ENCODE measurements at regions not wholly inside any gene's neighbourhood (a gene's known extent, or its start where the extent isn't known, plus 50 kb on each side); places are given as distances from the start of the nearest gene placed in this dataset.

DNA sequence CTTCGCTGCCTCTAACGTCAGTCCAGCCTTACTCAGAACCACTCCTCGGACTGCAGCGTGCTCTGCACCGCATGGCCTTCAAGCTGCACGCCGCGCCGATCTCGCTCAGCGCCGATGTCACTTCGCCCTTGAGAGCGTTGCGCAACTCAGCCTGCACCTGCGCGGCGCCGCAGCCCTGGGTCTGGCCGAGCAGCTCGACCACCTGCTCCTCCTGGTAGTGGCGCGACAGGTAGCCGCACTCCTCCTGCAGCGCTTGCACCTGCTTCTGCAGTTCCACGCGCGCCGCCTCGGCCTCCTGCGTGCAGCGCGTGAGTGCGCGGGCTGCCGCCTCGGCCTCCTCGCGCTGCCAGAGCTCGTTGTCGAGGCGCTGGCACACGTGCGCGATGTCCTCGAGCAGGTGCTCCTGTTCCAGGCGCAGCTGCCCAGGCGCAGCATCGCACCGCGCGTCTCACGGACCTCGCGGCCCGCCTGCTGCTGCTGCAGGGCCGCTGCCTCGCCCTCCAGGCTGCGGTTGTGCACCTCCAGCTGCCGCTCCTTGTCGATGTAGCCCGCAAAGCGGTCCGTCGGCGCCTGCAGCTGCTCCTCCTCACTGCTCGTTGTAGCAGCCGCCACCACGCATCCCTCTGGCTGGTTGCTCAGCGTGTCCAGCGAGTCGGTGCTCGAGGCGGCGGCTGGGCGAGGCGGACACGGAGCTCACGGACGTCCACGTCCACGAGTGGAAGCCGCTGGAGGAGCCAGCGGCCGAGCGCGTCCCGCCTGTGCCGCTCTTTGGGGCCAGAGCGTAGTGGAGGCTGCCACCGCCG, 380.6 kb upstream of the CHD6 start:
- DNase-seq = no peak
- Histone ChIP-seq H3K4me3 (ENCODE audit: low read length) (no peak overlapping the region), H3K27ac (ENCODE audit: low read length) (no peak overlapping the region), H3K4me2 (ENCODE audit: low read depth, low read length) (no peak overlapping the region), H3K36me3 (replicated peaks; ENCODE audit: insufficient read depth, low read length) (no peaks in the 10 kb centered on the region), H2AFZ (ENCODE audit: low read length) (no peak overlapping the region), H4K20me1 (ENCODE audit: insufficient read depth, low read length) (no peaks in the 10 kb centered on the region), H3F3A (ENCODE audit: insufficient read depth, low read length) (no peaks in the 10 kb centered on the region), H3K9me2 (replicated peaks; ENCODE audit: insufficient read depth, low read length) (no peaks in the 10 kb centered on the region), H3K9me3 (replicated peaks; ENCODE audit: insufficient read depth, low read length) (no peaks in the 10 kb centered on the region), H3K9ac (ENCODE audit: low read length) (no peak overlapping the region), H3K27me3 (replicated peaks; ENCODE audit: insufficient read depth, low read length) (no peaks in the 10 kb centered on the region), H3K4me1 (ENCODE audit: low read length) (no peaks in the 10 kb centered on the region), H3K79me2 (ENCODE audit: low read length) (no peaks in the 10 kb centered on the region)
- no peak for TF ChIP-seq EZH2 (optimal IDR thresholded peaks at IDR 0.05; ENCODE audit: low read depth, low read length)
- TF ChIP-seq, protein P1, sequence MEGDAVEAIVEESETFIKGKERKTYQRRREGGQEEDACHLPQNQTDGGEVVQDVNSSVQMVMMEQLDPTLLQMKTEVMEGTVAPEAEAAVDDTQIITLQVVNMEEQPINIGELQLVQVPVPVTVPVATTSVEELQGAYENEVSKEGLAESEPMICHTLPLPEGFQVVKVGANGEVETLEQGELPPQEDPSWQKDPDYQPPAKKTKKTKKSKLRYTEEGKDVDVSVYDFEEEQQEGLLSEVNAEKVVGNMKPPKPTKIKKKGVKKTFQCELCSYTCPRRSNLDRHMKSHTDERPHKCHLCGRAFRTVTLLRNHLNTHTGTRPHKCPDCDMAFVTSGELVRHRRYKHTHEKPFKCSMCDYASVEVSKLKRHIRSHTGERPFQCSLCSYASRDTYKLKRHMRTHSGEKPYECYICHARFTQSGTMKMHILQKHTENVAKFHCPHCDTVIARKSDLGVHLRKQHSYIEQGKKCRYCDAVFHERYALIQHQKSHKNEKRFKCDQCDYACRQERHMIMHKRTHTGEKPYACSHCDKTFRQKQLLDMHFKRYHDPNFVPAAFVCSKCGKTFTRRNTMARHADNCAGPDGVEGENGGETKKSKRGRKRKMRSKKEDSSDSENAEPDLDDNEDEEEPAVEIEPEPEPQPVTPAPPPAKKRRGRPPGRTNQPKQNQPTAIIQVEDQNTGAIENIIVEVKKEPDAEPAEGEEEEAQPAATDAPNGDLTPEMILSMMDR (IDR thresholded peaks at IDR 0.05; ENCODE audit: low read length) = no peak
- TF ChIP-seq EZH2phosphoT487 (IDR thresholded peaks at IDR 0.05; ENCODE audit: low read length) = no peak

DNA sequence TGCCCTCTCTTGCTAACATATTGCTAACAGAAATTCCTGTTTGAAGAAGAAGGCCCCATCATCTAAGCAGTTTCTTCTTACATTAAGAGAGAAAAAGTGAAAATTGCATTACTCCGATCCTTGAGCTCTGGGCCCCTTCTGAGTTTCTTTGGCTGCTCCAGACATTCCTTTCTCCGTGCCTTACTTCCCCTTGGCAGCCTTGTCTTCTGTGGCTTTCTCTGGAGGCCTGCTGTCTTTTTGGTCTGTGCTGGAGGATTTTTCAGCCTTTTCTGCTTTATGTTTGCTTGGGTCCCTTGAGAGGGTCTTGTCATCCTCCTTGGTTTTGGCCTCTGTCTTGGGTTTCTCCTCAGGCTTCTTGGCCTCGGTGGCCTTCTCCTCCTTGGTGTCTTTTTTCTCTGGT, 378.8 kb upstream of the CHD6 start:
- Histone ChIP-seq H3K9me2 (replicated peaks; ENCODE audit: insufficient read depth, low read length) (no peaks in the 10 kb centered on the region), H3K4me1 (ENCODE audit: low read length) (no peaks in the 10 kb centered on the region), H3K36me3 (replicated peaks; ENCODE audit: insufficient read depth, low read length) (no peaks in the 10 kb centered on the region), H3K27me3 (replicated peaks; ENCODE audit: insufficient read depth, low read length) (no peaks in the 10 kb centered on the region), H3K9ac (ENCODE audit: low read length) (no peak overlapping the region), H3K9me3 (replicated peaks; ENCODE audit: insufficient read depth, low read length) (no peaks in the 10 kb centered on the region), H3K4me3 (ENCODE audit: low read length) (no peak overlapping the region), H3F3A (ENCODE audit: insufficient read depth, low read length) (no peaks in the 10 kb centered on the region), H3K79me2 (ENCODE audit: low read length) (no peaks in the 10 kb centered on the region), H3K27ac (ENCODE audit: low read length) (no peak overlapping the region), H3K4me2 (ENCODE audit: low read depth, low read length) (no peak overlapping the region), H2AFZ (ENCODE audit: low read length) (no peak overlapping the region), H4K20me1 (ENCODE audit: insufficient read depth, low read length) (no peaks in the 10 kb centered on the region)
- no peak for DNase-seq
- TF ChIP-seq EZH2 (optimal IDR thresholded peaks at IDR 0.05; ENCODE audit: low read depth, low read length) (no peak), EZH2phosphoT487 (IDR thresholded peaks at IDR 0.05; ENCODE audit: low read length) (no peak)
- TF ChIP-seq, protein P1 (IDR thresholded peaks at IDR 0.05; ENCODE audit: low read length) = no peak

DNA sequence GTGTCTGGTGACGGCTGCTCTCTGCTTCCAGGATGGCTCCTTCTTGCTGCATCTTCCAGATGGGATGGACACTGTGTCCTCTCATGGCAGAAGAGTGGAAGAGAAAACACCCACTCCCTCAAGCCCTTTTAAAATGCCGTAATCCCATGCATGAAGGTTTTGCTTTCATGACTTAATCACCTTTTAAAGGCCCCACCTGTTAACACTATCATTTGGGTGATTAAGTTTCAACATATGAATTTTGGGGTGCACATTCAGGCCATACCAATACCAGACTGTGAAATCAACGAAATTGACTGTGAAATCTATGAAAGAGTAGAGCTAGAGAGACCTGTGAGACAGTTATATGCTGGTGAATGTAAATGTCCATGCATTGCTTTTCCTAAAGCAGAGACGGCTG, 374.3 kb upstream of the CHD6 start:
- H3K36me3 ChIP-seq (replicated peaks; ENCODE audit: insufficient read depth, low read length) = no peaks in the 10 kb centered on the region
- no peak for DNase-seq
- TF ChIP-seq, protein P1 (IDR thresholded peaks at IDR 0.05; ENCODE audit: low read length) = no peak
- TF ChIP-seq EZH2 (optimal IDR thresholded peaks at IDR 0.05; ENCODE audit: low read depth, low read length) = no peak
- no peak for TF ChIP-seq EZH2phosphoT487 (IDR thresholded peaks at IDR 0.05; ENCODE audit: low read length)
- no peaks in the 10 kb centered on the region for H4K20me1 ChIP-seq (ENCODE audit: insufficient read depth, low read length)
- no peaks in the 10 kb centered on the region for H3K9me2 ChIP-seq (replicated peaks; ENCODE audit: insufficient read depth, low read length)
- no peaks in the 10 kb centered on the region for H3K9me3 ChIP-seq (replicated peaks; ENCODE audit: insufficient read depth, low read length)
- H3K27ac ChIP-seq (ENCODE audit: low read length) = no peak overlapping the region
- no peaks in the 10 kb centered on the region for H3K27me3 ChIP-seq (replicated peaks; ENCODE audit: insufficient read depth, low read length)
- H3K4me2 ChIP-seq (ENCODE audit: low read depth, low read length) = no peak overlapping the region
- no peak overlapping the region for H3K4me3 ChIP-seq (ENCODE audit: low read length)
- H2AFZ ChIP-seq (ENCODE audit: low read length) = no peak overlapping the region
- no peak overlapping the region for H3K9ac ChIP-seq (ENCODE audit: low read length)
- H3F3A ChIP-seq (ENCODE audit: insufficient read depth, low read length) = no peaks in the 10 kb centered on the region
- no peaks in the 10 kb centered on the region for H3K4me1 ChIP-seq (ENCODE audit: low read length)
- no peaks in the 10 kb centered on the region for H3K79me2 ChIP-seq (ENCODE audit: low read length)
